ENCODE measurements at regions not wholly inside any gene's neighbourhood (a gene's known extent, or its start where the extent isn't known, plus 50 kb on each side); places are given as distances from the start of the nearest gene placed in this dataset.

DNA sequence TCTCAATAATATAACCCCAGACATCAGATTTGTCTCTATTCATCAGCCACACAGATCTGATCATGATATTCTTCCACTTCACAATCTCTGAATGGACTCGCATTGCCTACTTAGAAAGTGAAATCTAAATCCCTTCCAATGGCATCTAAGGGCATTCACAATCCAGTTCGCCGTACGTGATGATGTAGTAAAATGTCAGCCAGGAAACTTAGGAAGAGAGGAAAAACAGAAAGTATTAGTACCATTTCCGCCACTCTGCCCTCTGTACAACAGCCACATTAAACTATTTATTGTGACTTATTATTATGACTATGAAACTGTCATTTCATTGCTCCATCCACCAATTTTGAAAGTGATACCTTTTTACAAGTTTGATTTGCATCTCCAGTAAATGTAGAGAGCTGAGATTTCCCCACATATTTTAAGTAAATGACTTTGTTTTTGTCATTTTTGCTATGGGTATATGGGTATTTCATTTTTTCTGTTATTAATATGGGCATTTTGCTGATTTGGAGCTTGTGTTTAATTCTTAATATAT is 69.4 kb upstream of the SMIM36 start:
- TF ChIP-seq FOXP2 (optimal IDR thresholded peaks at IDR 0.05; ENCODE audit: control extremely low read depth, extremely low read length, insufficient read depth) (no peak), POLR2AphosphoS5 (IDR thresholded peaks at IDR 0.05; ENCODE audit: borderline replicate concordance, low read depth, low read length) (no peak; the same call in 1 of the 2 replicates)
